Mucosa of gallbladder (tissue), 1 donor: ENCODE measurements at regions not wholly inside any gene's neighbourhood (a gene's known extent, or its start where the extent isn't known, plus 50 kb on each side); places are given as distances from the start of the nearest gene placed in this dataset.
A peak's percentile ranks its signal among the peaks of the same experiment; 100 is the strongest.

Source experiments
- DNase-seq: peaks from one replicate; pipeline ENCODE4 v3.0.0-alpha.2; 2020; ENCODE audit warnings: low spot score
- donor health status: DM: no; HTN: no; CAD: no.

DNA sequence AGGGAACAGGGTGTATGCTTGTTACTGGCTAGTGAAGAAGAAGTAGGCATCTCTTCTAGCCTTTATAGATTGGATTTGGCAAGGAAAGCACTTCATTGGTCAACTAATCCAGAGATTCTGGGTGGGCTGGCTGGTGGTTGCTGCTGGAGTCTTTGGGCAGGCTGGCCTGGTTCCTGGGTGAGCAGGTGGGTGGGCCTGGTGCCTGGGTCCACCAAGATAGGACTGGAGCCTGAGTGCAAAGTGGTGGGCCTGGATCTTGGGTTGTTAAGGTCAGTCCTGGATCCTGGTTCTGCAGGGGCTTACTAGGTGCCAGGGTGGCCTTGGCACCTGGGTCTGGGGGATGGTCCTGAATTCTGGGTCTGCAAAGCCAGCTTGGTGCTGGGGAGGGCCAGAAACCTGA is 482.4 kb upstream of the GHITM start:
- no peak for DNase-seq

DNA sequence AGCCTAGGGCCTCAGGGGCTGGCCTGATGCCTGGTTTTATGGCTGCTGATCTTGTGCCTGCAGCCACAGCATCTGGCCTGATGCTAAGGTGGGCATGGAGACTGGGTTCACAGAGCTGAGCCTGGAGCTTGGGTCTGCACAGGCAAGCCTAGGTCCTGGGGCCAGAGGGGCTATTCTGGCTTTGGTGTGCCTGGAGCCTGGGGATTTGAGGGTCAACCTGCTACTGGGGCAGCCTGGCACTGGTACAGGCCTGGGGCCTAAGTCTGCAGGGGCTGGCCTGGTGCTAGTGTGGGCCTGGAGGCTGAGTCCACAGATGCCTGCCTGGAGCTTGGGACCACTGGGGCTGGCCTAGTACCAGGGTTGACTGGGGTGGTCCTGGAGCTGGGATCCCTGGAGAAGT is 481.8 kb upstream of the GHITM start:
- DNase-seq = no peak

DNA sequence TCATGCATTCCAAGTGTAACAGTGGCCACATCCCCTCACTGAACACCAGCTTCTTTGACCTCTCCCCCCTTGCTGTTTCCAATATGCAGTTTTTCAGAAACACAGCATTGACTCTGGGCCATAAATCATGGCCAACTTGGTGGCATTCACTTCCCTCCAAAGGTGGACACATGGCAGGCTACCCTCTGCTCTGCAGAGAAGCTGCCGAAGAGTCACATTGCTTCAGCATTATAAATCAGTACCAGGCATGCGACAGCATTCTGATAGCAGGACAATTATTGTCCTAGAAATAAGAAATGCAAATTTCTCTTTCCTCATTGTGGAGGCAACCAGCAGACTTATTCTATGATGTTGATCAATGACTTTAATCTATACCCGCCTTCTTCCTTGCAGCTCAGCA is 475.4 kb upstream of the GHITM start:
- DNase-seq = no peak

DNA sequence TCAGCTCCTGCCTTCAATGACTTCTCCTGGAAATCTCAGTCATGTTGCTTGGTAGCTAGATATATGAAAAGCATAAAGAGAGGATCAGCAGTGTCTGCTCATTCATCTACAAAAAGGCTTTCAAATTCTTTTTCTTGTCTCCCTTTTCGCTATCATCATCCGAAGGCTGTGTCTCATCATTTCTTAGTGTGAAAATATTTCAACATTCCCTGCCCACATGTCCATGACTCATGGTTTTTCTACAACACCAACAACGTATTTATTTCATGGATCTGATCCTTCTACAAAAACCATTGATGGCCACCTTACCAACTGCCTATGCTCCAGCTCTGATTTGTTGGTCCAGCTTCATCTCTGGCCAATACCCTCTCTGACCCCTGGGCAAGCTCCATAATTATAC is 472.5 kb upstream of the GHITM start:
- DNase-seq = no peak

DNA sequence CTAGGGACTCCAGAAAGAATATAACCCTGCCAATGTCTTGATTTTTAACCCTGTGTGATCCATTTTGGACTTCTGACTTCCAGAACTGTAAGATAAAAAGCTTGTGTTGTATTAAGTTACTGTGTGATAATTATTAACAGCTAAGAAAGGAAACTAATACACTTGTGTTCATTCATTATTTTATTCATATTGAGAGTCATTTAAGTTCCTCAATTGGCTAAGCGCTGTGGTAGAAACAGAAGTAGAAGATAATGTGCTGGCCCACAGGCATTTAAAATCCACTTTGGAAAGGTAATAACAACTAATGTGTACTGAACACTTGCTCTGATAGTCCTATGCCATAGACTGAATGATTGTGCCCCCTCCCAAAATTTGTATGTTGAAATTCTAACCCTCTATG is 471.7 kb upstream of the GHITM start:
- DNase-seq = no peak

DNA sequence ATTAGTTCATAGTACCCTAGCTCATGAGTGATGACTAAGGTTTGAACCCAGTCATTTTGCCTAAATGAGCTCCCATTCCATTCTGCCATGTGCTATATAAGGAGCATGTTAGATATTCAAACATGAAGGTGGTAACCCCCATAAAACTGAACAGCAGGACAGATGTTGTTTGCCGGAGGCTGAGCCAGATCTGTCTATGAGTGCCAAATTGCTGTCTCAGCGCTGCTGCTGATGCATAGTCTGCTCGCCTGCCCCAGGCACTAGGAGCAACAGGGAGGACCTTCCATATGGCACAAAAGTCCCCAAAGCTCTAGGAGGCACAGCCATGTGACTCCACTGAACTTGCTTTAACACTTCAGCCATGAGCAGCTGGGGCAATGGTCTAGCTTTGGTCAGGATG is 466.0 kb upstream of the GHITM start:
- no peak for DNase-seq

DNA sequence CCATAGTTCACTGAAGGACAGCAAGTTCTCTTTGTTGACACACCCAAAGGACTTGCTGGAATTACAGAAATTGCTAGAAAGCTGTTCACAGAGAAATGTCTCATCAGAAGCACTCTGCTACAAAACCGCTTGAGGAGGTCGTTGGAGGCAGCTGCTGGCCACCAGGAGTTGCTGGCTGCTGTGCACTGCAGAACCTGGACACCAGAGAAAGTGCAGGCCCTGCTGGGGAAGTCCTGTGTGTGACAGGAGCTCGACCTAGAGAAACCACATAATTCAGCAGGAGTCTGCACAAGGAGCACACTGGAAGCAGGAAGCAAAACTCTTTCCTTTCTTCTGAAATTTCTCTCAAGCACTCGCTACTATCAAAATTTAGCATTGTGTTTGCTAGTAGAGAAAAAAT is 461.5 kb upstream of the GHITM start:
- peak; percentile 29 for DNase-seq

DNA sequence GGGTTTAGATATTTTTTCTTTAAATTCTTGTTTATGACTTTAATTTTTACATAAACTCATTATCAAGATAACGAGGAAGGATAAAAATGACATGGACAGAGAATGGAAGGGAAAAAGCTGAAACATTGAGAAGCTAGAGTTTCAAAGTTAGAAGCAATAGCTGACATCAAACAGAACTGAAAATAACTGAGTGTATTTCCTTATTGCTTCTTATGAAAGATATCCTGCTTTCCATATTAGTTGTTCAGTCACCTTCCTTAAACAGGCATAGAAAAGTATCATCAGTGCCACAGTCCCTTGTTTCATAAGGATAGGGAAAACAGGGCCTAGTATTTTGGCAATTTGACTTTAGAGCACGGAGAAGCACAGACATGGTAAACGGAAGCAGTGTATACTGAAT is 460.5 kb upstream of the GHITM start:
- no peak for DNase-seq

DNA sequence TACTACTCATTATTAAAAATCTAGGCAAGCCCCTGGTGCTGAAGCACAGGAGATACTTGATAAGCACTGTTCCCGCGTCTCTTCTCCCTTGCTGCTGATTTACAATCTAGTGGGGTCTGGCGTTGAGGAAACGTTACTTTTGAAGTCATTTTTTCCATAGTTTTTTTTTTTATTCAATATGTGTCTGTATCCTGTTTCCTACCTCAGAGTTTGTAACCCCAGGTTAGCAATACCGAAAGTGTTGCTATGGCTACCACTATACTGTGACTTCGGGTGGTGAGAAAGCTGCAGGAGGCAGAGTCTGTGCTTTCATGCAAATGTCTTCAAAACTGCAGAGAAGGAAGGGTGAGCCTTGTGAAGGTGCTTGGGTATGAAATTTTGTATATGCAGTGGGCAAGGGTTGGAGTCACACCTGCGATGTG is 458.8 kb upstream of the GHITM start:
- no peak for DNase-seq

DNA sequence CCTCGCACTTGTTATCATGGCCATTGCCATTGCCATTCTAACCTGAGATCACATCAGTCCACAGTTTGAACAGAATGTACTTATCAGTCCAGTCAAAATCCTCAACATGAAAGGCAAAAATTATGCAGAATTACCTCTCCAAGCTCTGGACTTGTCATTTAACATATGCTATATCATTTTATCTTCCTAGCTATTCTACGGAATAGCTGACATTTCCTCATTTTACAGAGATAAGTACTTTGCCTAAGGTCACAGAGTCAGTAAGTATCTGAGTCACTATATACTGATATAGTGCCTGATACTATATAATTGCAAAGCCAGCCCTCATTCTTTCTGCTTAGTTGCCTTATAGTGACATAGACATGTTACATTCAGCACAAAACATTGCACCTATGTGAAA is 456.9 kb upstream of the GHITM start:
- no peak for DNase-seq

DNA sequence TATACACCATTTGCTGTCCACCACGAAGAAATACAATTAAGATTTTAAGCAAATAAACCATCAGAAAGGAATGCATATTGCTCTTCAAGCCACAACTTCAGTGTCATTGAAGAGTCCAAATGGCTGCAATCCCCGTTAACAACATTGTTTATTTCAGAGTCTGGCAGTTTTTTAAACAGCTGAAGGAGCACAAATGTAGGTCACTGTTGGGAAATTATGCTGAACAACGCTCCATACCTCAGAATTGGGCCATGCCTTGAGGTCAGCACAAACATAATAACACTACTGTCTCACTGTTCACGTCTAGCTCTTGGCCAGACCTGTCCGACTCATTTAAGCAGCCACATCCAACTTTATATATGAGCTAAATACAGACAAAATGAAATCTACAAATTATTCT is 453.9 kb upstream of the GHITM start:
- no peak for DNase-seq

DNA sequence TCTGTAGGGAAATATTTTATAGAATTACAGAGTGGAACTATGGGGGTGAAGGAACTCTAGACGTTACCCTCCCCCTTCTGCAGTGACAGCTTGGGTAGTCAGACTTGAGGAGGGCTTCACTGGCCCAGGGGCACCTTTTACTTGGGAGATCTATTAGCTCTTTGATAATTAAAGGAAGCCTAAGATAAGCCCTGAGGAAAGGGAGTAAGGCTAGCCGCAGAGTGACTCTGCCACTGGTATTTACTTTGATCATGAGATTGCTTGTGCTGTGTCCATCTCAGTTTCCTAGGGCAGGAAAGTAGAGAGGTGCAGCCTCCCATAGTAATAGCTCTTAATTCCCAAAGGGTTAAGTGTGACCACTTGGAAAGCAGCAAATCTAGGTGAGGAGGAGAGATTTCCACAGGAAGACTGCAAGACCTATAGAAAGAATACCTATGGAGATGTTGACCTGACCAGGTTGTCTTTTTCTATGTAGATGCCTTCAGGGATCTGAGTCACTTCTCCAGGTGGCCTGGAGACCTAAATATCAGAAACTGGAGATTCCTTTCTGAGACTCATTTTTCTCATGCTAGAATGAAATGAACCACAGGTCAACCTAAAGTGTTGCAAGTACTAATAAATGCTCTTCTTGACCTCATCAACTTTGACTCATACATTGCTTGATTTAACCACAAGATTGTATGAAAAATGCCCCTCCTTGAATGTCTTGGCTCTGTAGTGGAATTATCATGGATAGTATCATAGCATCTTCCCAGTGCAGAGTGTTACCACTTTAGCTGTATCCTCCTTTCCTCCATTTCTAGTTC is 447.3 kb upstream of the GHITM start:
- no peak for DNase-seq

DNA sequence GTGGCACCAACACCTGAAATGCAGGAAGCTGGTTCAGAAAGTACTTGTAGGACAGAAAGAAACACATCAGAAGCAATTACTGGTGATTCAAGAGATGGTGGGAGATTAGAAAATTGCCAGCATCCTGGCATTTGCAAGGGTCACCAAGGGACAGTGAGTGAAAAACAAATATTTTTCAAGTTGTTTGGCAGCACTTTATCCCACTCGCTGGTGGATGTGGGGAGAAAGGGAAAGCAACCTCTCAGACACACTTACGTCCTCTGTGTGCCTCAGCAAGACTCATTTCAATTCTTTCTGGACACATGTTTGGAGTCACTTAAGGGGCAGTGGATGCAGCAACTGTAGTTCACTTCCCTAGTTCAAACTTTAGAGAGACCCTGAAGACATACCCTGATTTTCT is 440.4 kb upstream of the GHITM start:
- no peak for DNase-seq

DNA sequence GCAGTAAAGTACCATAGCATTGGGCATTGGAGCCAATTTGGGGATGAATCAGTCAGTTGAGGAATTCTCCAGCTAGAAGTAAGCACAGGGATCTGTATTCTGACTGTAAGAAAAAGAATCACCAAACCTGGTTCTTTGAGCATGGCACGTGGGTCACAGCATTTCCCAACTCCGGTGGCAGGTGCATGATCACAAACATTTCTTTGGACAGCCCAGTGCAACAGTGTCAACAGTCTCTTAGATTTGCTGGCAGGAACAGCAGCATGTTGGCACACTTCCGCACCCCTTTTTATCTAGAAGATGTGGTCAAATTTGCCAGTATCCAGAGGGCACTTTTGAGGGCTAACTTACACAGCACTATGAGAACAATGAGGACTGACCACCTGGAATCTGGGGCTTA is 437.5 kb upstream of the GHITM start:
- DNase-seq = no peak

DNA sequence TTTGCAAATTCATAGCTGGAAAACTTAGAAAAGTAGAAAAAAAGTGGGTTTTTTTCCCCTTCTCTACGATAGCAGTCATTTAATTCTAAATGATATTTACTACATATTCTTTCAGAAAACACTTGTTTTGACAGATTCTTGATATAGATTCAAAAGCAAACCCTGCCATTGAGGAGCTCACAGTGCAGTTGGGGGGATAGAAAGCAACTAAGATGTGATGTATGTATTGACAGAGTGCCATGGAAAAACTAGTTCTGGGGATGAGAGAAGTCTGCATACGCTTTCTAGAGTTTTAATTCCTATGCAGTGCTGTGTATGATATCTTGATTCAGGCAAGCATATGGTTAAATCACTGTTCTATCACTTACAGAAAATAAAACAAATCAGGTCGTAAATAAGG is 436.6 kb upstream of the GHITM start:
- DNase-seq = no peak

DNA sequence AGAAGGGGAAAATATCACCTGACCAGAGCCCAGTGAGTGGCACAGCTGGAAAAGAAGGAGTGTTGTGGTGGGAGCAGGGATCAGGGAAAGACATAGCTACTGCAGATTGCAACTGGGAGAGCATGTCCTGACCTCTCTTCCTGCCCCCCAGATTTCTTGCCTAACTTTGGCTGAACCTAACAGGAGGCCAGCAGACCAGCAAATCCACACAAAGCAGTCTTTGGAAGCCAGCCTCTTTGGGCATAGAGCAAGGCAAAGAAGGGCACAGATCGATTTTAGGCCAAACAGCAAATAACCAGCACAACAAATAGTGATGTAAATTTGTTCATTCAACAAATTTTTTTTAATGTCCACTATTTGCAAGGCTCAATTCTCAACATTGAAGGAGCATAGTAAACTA is 433.2 kb upstream of the GHITM start:
- no peak for DNase-seq

DNA sequence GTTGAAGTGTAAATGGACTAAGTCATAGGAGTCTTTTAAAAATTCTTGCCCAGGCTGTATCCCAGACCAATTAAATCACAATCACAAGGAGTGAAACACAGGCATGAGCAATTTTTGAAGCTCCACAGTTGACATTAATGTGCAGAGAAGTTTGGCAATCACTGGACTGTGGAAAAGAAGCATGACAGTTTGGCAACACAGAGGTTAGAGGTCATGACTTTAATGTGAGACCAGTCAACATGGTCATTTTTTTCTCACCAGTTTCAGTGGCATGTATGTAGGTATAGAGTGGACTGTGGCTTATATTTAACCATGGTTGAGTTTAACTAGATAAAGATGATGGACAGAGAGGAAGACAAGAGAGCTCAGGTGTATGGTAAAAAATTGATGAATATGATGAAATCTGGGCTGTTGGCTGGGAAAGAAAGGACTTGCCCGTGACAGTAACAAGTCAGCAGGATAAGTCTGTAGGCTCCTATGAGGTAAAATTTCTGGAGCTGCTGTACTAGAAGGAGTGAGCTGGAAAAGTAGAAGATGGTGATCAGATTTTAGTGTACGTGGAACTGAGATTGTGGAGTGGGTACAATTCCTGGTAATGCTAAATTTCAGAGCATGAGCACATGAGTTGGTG is 432.2 kb upstream of the GHITM start:
- no peak for DNase-seq

DNA sequence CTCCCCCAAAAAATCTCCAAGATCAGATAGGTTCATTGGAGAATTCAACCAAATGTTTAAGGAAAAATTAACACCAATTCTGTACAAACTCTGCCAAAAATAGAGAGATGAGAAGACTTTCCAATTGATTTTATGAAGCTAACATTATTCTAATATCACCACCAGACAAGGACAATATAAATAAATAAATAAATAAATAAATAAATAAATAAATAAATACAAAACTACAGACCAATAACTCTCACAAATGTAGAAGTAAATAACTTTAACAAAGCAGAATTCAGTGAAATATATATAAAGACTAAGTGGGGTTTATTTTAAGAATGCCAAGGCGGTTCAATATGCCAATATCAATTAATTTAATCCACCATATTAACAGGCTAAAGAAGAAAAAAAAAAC is 425.9 kb upstream of the GHITM start:
- DNase-seq = no peak

DNA sequence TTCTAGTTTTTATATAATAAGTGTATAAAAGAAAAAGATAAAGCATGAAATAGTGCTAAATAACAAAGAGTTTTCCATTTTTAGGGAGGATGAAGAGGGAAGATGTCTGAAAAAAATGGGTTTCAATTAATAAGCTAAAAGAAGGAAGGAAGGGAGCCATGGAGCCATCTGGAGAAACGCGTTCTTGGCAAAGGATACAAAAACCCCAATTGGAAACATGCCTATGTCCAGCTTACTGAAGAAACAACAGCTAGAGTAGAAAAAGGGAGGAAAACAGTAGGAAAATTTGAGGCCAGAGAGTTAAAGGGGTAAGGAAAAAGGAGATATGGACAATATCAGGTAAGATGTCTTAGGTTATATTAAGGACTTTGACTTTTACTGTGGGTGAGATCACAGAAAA is 416.2 kb upstream of the GHITM start:
- DNase-seq = no peak

DNA sequence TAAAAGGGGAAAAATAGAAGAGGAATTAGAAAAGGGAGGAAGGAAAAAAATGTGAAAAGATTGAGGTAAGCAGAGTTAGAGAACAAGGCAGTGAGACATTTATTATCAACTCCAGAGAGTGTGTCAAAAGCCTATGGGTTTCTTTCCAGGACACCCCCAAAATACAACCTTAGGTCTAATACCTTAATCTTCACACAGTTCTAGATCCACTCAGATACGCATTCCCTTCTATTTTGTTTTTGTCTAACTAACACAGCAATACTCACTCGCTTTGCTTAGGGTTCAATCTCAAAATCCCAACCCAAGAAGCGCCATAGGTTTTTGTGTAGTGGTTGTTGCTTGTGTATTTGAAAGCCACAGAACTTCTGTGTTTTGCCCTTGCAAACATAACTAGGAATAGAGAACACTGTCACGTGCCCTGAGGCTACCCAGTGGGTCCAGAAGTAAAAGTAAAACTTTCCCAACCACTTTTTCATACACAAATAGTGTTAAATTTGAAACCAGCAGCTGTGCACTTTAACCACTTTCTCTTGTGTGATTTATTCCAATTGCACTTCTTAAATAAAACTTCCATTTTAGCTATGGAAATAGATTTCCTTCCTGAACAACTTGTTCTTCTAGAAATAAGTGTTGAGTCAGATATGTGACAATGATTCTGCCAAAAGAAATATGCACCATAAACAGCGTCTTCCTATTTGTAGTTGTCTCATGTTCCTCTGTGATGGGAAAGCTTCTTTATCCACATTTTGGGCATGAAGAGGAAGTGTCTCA is 414.7 kb upstream of the GHITM start:
- no peak for DNase-seq

DNA sequence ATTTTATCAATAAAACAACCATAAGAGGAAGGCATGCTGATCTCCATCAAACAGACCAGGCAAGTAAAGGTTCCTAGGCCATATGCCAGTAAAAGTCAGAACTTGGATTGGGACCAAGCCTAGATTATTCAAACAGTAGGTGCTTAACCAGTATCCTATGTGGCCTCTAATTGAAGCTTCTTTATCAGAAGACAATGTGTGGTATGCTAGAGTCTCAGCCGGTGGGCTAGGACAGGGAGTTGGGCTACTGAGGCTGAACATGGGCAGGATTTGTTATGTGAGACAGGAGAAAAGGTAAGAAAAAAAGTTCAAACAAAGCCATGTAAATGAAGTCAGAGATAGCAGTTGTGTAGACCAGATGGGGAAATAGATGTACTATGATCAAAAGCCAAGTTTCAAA is 413.7 kb upstream of the GHITM start:
- DNase-seq = no peak

DNA sequence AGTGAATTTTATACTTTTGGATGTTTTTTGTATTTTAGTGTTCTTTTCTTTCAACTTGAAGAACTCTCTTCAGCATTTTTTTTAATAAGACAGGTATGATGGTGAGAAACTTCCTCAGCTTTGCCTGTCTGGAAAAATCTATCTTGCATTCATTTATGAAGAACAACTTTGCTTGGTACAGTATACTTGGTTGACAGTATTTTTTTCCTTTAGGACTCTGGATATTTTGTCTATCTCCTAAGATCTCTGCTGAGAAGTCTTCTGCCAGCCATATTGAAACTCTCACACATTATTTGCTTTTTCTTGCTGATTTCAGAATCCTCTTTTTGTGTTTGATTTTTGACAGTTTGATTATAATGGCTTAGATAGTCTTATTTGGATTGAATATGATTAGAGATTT is 405.0 kb upstream of the GHITM start:
- DNase-seq = no peak

DNA sequence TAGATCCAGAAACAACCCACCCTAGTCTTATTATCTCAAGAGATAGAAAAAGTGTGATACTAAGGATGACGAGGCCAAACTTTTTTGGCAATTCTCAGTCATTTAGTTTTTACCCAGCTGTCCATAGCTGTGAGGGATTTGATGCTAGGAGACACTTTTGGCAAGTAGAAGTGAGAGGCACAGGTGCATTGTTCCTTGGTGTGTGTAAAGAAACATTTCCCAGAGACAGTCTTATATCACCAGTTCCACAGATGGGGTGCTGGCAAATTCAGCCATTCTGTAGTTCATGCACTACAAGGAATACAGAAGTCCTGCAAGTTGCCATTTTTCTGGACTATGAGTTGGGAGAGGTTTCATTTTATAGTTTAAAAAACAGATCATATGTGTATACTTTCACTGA is 403.3 kb upstream of the GHITM start:
- no peak for DNase-seq
